ENCODE measurements at regions not wholly inside any gene's neighbourhood (a gene's known extent, or its start where the extent isn't known, plus 50 kb on each side); places are given as distances from the start of the nearest gene placed in this dataset.

- Histone ChIP-seq H3K4me1 (peaks cover 6 to 75% (median 42%) of the 10 kb centered on the region in 4 donors), H3K9me3 (no peaks in the 10 kb centered on the region), H3K4me3 (no peak overlapping the region), H3K27ac (peak overlapping the region in 4 of 5 donors; percentile 20 to 66 (median 50)), H3K36me3 (no peaks in the 10 kb centered on the region), H3K27me3 (no peaks in the 10 kb centered on the region)
- intact Hi-C loops (cut with DNase I; ENCODE audit: low total_unique reads), result no loop called here
- WGBS, 5 donors, result 11 to 33% (median 17%) methylated on average over 8 of the region's 8 CpGs
- peak; percentile 27 to 65 for DNase-seq
- TF ChIP-seq POLR2AphosphoS5 (IDR thresholded peaks at IDR 0.05), result no peak
- TF ChIP-seq, protein P1, sequence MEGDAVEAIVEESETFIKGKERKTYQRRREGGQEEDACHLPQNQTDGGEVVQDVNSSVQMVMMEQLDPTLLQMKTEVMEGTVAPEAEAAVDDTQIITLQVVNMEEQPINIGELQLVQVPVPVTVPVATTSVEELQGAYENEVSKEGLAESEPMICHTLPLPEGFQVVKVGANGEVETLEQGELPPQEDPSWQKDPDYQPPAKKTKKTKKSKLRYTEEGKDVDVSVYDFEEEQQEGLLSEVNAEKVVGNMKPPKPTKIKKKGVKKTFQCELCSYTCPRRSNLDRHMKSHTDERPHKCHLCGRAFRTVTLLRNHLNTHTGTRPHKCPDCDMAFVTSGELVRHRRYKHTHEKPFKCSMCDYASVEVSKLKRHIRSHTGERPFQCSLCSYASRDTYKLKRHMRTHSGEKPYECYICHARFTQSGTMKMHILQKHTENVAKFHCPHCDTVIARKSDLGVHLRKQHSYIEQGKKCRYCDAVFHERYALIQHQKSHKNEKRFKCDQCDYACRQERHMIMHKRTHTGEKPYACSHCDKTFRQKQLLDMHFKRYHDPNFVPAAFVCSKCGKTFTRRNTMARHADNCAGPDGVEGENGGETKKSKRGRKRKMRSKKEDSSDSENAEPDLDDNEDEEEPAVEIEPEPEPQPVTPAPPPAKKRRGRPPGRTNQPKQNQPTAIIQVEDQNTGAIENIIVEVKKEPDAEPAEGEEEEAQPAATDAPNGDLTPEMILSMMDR (IDR thresholded peaks at IDR 0.05), result no peak
- TF ChIP-seq POLR2A (IDR thresholded peaks at IDR 0.05), result no peak
- TF ChIP-seq EP300 (IDR thresholded peaks at IDR 0.05), result no peak
Measured at GRCh38 chr2:38442643-38443541, 65.8 kb upstream of the ATL2 start.

DNA sequence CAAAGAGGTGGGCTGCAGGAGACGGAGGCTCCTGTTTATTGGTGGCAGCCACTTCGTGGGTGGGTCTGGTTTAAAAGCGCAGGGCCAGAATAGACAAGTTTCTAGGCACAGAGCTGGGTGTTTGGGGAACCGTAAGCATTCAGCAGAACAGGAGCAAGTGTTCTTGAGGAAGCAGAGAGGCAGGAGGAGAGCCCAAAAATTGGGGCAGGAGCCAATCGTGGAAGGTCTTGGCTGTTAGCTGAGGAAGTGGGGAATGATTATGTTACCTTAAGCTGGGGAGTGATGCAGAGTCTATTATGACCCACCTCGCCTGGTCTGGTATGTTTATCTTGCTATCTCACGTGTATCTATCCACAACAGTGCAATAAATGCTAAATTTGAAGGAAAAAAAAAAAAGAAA, 64.3 kb upstream of the ATL2 start:
- TF ChIP-seq, protein P1 (IDR thresholded peaks at IDR 0.05), result no peak
- TF ChIP-seq POLR2A (IDR thresholded peaks at IDR 0.05) (no peak), EP300 (IDR thresholded peaks at IDR 0.05) (no peak), POLR2AphosphoS5 (IDR thresholded peaks at IDR 0.05) (no peak)
- H3K4me1 ChIP-seq, result peaks cover 6 to 70% (median 35%) of the 10 kb centered on the region in 4 donors
- WGBS, 5 donors, result 75 to 79% (median 76%) methylated on average over 7 of the region's 7 CpGs
- no peaks in the 10 kb centered on the region for H3K27me3 ChIP-seq
- peak overlapping the region in 2 of 5 donors; percentile 46 to 56 for H3K27ac ChIP-seq
- no peak overlapping the region for H3K4me3 ChIP-seq
- no peaks in the 10 kb centered on the region for H3K36me3 ChIP-seq
- H3K9me3 ChIP-seq, result no peaks in the 10 kb centered on the region
- intact Hi-C loops (cut with DNase I; ENCODE audit: low total_unique reads), result no loop called here
- no peak for DNase-seq

- WGBS, 5 donors, result 26 to 48% (median 34%) methylated on average over 5 of the region's 5 CpGs
- DNase-seq, result peak in 1 of 2 donors; percentile 50
- Histone ChIP-seq H3K27ac (peak overlapping the region in 2 of 5 donors; percentile 46 to 56), H3K4me1 (peaks cover 6 to 63% (median 32%) of the 10 kb centered on the region in 4 donors), H3K9me3 (no peaks in the 10 kb centered on the region), H3K27me3 (no peaks in the 10 kb centered on the region), H3K4me3 (no peak overlapping the region), H3K36me3 (no peaks in the 10 kb centered on the region)
- intact Hi-C loops (cut with DNase I; ENCODE audit: low total_unique reads), result no loop called here
- TF ChIP-seq EP300 (IDR thresholded peaks at IDR 0.05), result no peak
- no peak for TF ChIP-seq POLR2AphosphoS5 (IDR thresholded peaks at IDR 0.05)
- TF ChIP-seq POLR2A (IDR thresholded peaks at IDR 0.05), result no peak
- TF ChIP-seq, protein P1 (IDR thresholded peaks at IDR 0.05), result no peak
Measured at GRCh38 chr2:38440655-38441054, 63.6 kb upstream of the ATL2 start.

GRCh38 chr2:38439863-38440262, 62.8 kb upstream of the ATL2 start:
- intact Hi-C loops (cut with DNase I; ENCODE audit: low total_unique reads), result no loop called here

More at GRCh38 chr2:38439863-38440262, 62.8 kb upstream of the ATL2 start:
- no peak for TF ChIP-seq POLR2A (IDR thresholded peaks at IDR 0.05)
- no peak for TF ChIP-seq POLR2AphosphoS5 (IDR thresholded peaks at IDR 0.05)
- TF ChIP-seq, protein P1 (IDR thresholded peaks at IDR 0.05), result no peak
- TF ChIP-seq EP300 (IDR thresholded peaks at IDR 0.05), result no peak
- Histone ChIP-seq H3K27me3 (no peaks in the 10 kb centered on the region), H3K9me3 (no peaks in the 10 kb centered on the region), H3K36me3 (no peaks in the 10 kb centered on the region), H3K27ac (no peak overlapping the region), H3K4me1 (peaks cover 6 to 62% (median 32%) of the 10 kb centered on the region in 4 donors), H3K4me3 (no peak overlapping the region)
- no peak for DNase-seq
- WGBS, 5 donors, result 59 to 69% (median 62%) methylated on average over 3 of the region's 3 CpGs

Data from stomach (tissue), 8 donors.